Skin epidermis (tissue), 12 donors: ENCODE measurements at regions not wholly inside any gene's neighbourhood (a gene's known extent, or its start where the extent isn't known, plus 50 kb on each side); places are given as distances from the start of the nearest gene placed in this dataset.
"Not testable (repeated sequence)": the region's sequence is repeated elsewhere in the genome, so short reads cannot be mapped to it uniquely, and the experiment has no call there.

Experiments
- H3K27ac ChIP-seq, 21 experiments: fragments of 200-600 bp; sonication (generic) in 11 of 21; one replicate each; pipeline ENCODE4 v1.5.0; 2020; ENCODE audit warnings: mild to moderate bottlenecking in 3 of 21, inconsistent platforms in 2 of 21, moderate library complexity in 2 of 21
- H3K4me3 ChIP-seq, 7 experiments: fragments of 200-600 bp; sonication (generic) in 2 of 7; one replicate each; pipeline ENCODE4 v1.5.0; 2020; ENCODE audit warnings: inconsistent platforms in 2 of 7, mild to moderate bottlenecking in 2 of 7, moderate library complexity in 1 of 7

GRCh38 chr22:48482198-48482597 is 1345.5 kb downstream of the BRD1 start:
- not testable (repeated sequence) for H3K27ac ChIP-seq, H3K4me3 ChIP-seq

- no peak overlapping the region for H3K27ac ChIP-seq
- H3K4me3 ChIP-seq: no peak overlapping the region
Observed at GRCh38 chr22:48481748-48482147, 1345.9 kb downstream of the BRD1 start.

- no peak overlapping the region for H3K27ac ChIP-seq
- no peak overlapping the region for H3K4me3 ChIP-seq
Observed at GRCh38 chr22:48478529-48479265, 1349.0 kb downstream of the BRD1 start.

GRCh38 chr22:48478124-48478523 is 1349.5 kb downstream of the BRD1 start:
- Histone ChIP-seq H3K4me3 (no peak overlapping the region), H3K27ac (no peak overlapping the region)

- no peak overlapping the region for H3K27ac ChIP-seq
Observed at GRCh38 chr22:48477031-48477721, 1350.5 kb downstream of the BRD1 start.

GRCh38 chr22:48476577-48476976 is 1351.1 kb downstream of the BRD1 start:
- no peak overlapping the region for H3K4me3 ChIP-seq
- no peak overlapping the region for H3K27ac ChIP-seq

More at GRCh38 chr22:48477031-48477721, 1350.5 kb downstream of the BRD1 start:
- no peak overlapping the region for H3K4me3 ChIP-seq

GRCh38 chr22:48475661-48476345 is 1351.9 kb downstream of the BRD1 start:
- H3K4me3 ChIP-seq: no peak overlapping the region

GRCh38 chr22:48474881-48475280 is 1352.8 kb downstream of the BRD1 start:
- no peak overlapping the region for H3K4me3 ChIP-seq

More at GRCh38 chr22:48475661-48476345, 1351.9 kb downstream of the BRD1 start:
- H3K27ac ChIP-seq: no peak overlapping the region

GRCh38 chr22:48473202-48473601 is 1354.5 kb downstream of the BRD1 start:
- Histone ChIP-seq H3K27ac (no peak overlapping the region), H3K4me3 (no peak overlapping the region)

More at GRCh38 chr22:48474881-48475280, 1352.8 kb downstream of the BRD1 start:
- H3K27ac ChIP-seq: no peak overlapping the region

GRCh38 chr22:48464246-48464645 is 1363.4 kb downstream of the BRD1 start:
- H3K4me3 ChIP-seq: no peak overlapping the region
- no peak overlapping the region for H3K27ac ChIP-seq

GRCh38 chr22:48459859-48460823 is 1367.5 kb downstream of the BRD1 start:
- H3K27ac ChIP-seq: no peak overlapping the region
- no peak overlapping the region for H3K4me3 ChIP-seq

GRCh38 chr22:48459259-48459658 is 1368.4 kb downstream of the BRD1 start:
- no peak overlapping the region for H3K4me3 ChIP-seq

GRCh38 chr22:48456449-48456848 is 1371.2 kb downstream of the BRD1 start:
- no peak overlapping the region for H3K4me3 ChIP-seq
- no peak overlapping the region for H3K27ac ChIP-seq

More at GRCh38 chr22:48459259-48459658, 1368.4 kb downstream of the BRD1 start:
- no peak overlapping the region for H3K27ac ChIP-seq

GRCh38 chr22:48453751-48454485 is 1373.8 kb downstream of the BRD1 start:
- no peak overlapping the region for H3K27ac ChIP-seq
- H3K4me3 ChIP-seq: no peak overlapping the region

GRCh38 chr22:48453171-48453570 is 1374.5 kb downstream of the BRD1 start:
- no peak overlapping the region for H3K27ac ChIP-seq
- H3K4me3 ChIP-seq: no peak overlapping the region

GRCh38 chr22:48452766-48453165 is 1374.9 kb downstream of the BRD1 start:
- Histone ChIP-seq H3K27ac (no peak overlapping the region), H3K4me3 (no peak overlapping the region)

- H3K27ac ChIP-seq: no peak overlapping the region
- no peak overlapping the region for H3K4me3 ChIP-seq
Observed at GRCh38 chr22:48451891-48452290, 1375.8 kb downstream of the BRD1 start.

- Histone ChIP-seq H3K4me3 (no peak overlapping the region), H3K27ac (peak overlapping the region in 1 of 21 experiments; percentile 8)
Observed at GRCh38 chr22:48450188-48450825, 1377.4 kb downstream of the BRD1 start.
